ENCODE measurements at regions not wholly inside any gene's neighbourhood (a gene's known extent, or its start where the extent isn't known, plus 50 kb on each side); places are given as distances from the start of the nearest gene placed in this dataset.

DNA sequence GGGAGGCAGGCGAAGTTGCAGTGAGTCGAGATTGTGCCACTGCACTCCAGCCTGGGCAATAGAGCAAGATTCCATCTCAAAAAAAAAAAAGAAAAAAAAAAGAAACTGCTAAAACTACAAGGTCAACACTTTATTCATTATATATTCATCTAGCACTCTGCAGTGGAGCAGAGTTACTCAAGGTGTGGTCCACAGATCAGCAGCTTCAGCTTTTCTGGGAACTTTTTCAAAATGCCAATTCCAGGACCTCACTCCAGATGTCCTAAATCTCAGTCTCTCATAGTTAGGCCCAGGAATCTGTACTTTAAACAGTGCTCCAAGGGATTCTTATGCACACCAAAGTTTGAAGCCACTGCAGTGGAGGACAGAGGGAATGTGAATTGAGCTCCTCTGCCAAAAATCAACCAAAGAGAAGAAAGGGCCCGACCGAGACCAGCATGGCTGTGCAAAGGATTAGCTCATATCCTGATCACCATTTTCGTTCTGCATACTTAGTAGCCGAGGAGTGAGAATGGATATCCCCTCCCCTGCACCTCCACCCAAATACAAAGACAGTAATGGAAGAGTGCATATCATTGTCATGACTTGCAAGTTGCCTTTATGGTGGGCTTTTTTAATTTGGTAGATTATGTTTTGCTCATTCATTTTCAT is 201.9 kb downstream of the MEX3B start:
- TF ChIP-seq, protein P1, sequence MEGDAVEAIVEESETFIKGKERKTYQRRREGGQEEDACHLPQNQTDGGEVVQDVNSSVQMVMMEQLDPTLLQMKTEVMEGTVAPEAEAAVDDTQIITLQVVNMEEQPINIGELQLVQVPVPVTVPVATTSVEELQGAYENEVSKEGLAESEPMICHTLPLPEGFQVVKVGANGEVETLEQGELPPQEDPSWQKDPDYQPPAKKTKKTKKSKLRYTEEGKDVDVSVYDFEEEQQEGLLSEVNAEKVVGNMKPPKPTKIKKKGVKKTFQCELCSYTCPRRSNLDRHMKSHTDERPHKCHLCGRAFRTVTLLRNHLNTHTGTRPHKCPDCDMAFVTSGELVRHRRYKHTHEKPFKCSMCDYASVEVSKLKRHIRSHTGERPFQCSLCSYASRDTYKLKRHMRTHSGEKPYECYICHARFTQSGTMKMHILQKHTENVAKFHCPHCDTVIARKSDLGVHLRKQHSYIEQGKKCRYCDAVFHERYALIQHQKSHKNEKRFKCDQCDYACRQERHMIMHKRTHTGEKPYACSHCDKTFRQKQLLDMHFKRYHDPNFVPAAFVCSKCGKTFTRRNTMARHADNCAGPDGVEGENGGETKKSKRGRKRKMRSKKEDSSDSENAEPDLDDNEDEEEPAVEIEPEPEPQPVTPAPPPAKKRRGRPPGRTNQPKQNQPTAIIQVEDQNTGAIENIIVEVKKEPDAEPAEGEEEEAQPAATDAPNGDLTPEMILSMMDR (conservative IDR thresholded peaks at IDR 0.05), result no peak
- Mint-ChIP-seq H3K9me3 (no peaks in the 10 kb centered on the region), H3K27me3 (ENCODE audit: low read depth) (no peaks in the 10 kb centered on the region), H3K4me3 (no peak overlapping the region), H3K36me3 (ENCODE audit: low read depth) (peaks cover 6% of the 10 kb centered on the region), H3K27ac (ENCODE audit: unreplicated experiment) (no peak overlapping the region), H3K4me1 (no peaks in the 10 kb centered on the region)
- DNase-seq (ENCODE audit: low read depth, low spot score), result no peak

DNA sequence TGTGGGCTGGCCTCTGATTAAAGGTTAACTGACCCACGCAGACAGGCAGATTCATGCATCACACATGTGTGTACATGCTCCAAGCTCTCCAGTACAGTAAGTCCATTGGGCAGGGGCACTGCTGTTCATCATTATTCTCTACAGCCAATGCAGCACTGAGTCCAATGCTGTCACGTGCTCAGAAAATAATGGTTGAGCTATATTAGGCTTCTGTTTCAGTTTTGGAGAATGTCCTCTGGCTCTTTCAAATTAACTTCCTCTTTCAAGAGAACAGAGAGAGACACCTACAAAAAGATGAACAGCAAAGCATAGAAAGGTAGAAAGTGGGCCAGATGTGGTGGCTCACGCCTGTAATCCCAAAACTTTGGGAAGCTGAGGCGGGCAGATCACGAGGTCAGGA is 202.6 kb downstream of the MEX3B start:
- Mint-ChIP-seq H3K27ac (ENCODE audit: unreplicated experiment) (no peak overlapping the region), H3K27me3 (ENCODE audit: low read depth) (no peaks in the 10 kb centered on the region), H3K36me3 (ENCODE audit: low read depth) (peaks cover 6% of the 10 kb centered on the region), H3K9me3 (no peaks in the 10 kb centered on the region), H3K4me3 (no peak overlapping the region), H3K4me1 (no peaks in the 10 kb centered on the region)
- no peak for DNase-seq (ENCODE audit: low read depth, low spot score)
- TF ChIP-seq, protein P1 (conservative IDR thresholded peaks at IDR 0.05), result no peak

DNA sequence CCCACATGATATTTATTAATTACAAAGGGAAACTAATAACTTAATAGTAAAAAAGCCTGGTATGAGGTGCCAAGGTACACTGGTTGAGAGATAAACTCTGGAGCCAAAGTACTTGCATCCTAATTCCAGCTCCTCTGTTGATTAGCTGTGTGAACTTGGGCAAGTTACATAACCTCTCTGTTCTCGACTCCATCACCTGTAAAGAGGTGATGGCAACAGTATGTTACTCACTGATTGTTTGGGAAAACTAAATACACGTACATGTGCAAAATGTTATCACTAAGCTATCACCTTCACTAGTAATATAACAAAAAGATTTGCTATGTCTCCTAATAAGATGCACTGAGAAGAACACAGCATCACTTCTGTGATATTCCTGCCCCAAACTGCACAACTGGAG is 206.4 kb downstream of the MEX3B start:
- DNase-seq (ENCODE audit: low read depth, low spot score), result no peak
- no peak overlapping the region for H3K27ac Mint-ChIP-seq (ENCODE audit: unreplicated experiment)
- no peaks in the 10 kb centered on the region for H3K36me3 Mint-ChIP-seq (ENCODE audit: low read depth)
- H3K9me3 Mint-ChIP-seq, result no peaks in the 10 kb centered on the region
- H3K4me3 Mint-ChIP-seq, result no peak overlapping the region
- H3K27me3 Mint-ChIP-seq (ENCODE audit: low read depth), result no peaks in the 10 kb centered on the region
- TF ChIP-seq, protein P1 (conservative IDR thresholded peaks at IDR 0.05), result no peak
- peaks cover 4% of the 10 kb centered on the region for H3K4me1 Mint-ChIP-seq

DNA sequence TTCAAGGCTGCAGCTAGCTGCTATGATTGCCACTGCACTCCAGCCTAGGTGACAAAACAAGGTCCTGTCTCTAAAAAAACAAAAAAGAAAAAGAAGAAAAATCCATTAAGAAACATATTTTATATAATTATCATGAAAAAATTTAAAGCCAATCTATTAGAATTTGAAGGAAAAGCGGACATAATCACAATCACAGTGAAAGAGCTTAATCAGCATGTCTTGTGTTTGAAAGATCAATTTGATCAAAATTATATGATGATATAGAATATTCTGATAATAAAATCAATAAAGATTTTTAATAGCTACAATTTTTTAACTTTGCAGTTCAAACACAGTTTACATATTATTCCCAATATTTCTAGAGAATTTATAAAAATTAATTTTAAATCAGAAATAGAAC is 210.1 kb downstream of the MEX3B start:
- H3K9me3 Mint-ChIP-seq, result no peaks in the 10 kb centered on the region
- no peak overlapping the region for H3K4me3 Mint-ChIP-seq
- H3K36me3 Mint-ChIP-seq (ENCODE audit: low read depth), result peaks cover 3% of the 10 kb centered on the region
- TF ChIP-seq, protein P1 (conservative IDR thresholded peaks at IDR 0.05), result no peak
- peaks cover 4% of the 10 kb centered on the region for H3K4me1 Mint-ChIP-seq
- no peak for DNase-seq (ENCODE audit: low read depth, low spot score)
- no peaks in the 10 kb centered on the region for H3K27me3 Mint-ChIP-seq (ENCODE audit: low read depth)
- no peak overlapping the region for H3K27ac Mint-ChIP-seq (ENCODE audit: unreplicated experiment)

DNA sequence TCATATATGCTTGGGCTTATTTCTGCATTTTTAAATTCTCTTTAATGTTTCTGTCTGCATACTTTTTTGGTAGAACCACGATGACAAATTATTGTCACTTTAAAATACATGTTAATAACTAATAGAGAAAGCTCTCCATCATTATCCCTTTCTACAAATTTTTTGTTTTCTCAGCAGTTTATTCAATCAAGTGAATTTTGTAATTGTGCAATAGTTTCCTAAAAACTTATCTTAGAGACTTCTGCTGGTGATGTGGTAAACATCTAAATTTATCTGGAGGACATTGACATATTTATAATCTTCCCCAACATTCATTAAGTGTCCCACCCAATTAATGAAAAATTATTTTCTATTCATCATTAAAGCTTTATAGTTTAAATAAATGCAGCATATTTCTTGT is 215.3 kb downstream of the MEX3B start:
- TF ChIP-seq, protein P1 (conservative IDR thresholded peaks at IDR 0.05), result no peak
- Mint-ChIP-seq H3K27ac (ENCODE audit: unreplicated experiment) (no peak overlapping the region), H3K36me3 (ENCODE audit: low read depth) (peaks cover 7% of the 10 kb centered on the region), H3K9me3 (peaks cover 2% of the 10 kb centered on the region), H3K27me3 (ENCODE audit: low read depth) (no peaks in the 10 kb centered on the region), H3K4me1 (peaks cover 5% of the 10 kb centered on the region), H3K4me3 (no peak overlapping the region)
- DNase-seq (ENCODE audit: low read depth, low spot score), result no peak

Measured in neural crest cell (in vitro differentiated cells).